HG03066 (cell line): ENCODE measurements at regions not wholly inside any gene's neighbourhood (a gene's known extent, or its start where the extent isn't known, plus 50 kb on each side); places are given as distances from the start of the nearest gene placed in this dataset.
A peak's percentile ranks its signal among the peaks of the same experiment; 100 is the strongest.

Experiments used
- ATAC-seq: cut with Tn5 transposase; IDR thresholded peaks from one replicate; pipeline ENCODE4 v1.9.1; 2021; ENCODE audit warnings: low read depth; ENCODE audit not compliant: unreplicated experiment

- ATAC-seq = no peak
These were observed 152.0 kb upstream of the HMCN1 start for GRCh38 chr1:185581961-185582725.

GRCh38 chr1:185581020-185581419, 153.2 kb upstream of the HMCN1 start:
- no peak for ATAC-seq

GRCh38 chr1:185578293-185578692, 155.9 kb upstream of the HMCN1 start:
- ATAC-seq = no peak

GRCh38 chr1:185574139-185574875, 159.9 kb upstream of the HMCN1 start:
- no peak for ATAC-seq

GRCh38 chr1:185573677-185574076, 160.5 kb upstream of the HMCN1 start:
- ATAC-seq = no peak

GRCh38 chr1:185573162-185573561, 161.0 kb upstream of the HMCN1 start:
- no peak for ATAC-seq

- no peak for ATAC-seq
These were observed 163.2 kb upstream of the HMCN1 start for GRCh38 chr1:185570962-185571361.

- no peak for ATAC-seq
These were observed 165.8 kb upstream of the HMCN1 start for GRCh38 chr1:185568155-185569123.

GRCh38 chr1:185567440-185567839, 166.8 kb upstream of the HMCN1 start:
- ATAC-seq = no peak

GRCh38 chr1:185566995-185567394, 167.2 kb upstream of the HMCN1 start:
- no peak for ATAC-seq

GRCh38 chr1:185565302-185565701, 168.9 kb upstream of the HMCN1 start:
- no peak for ATAC-seq

- ATAC-seq = no peak
These were observed 169.4 kb upstream of the HMCN1 start for GRCh38 chr1:185564816-185565215.

- no peak for ATAC-seq
These were observed 171.5 kb upstream of the HMCN1 start for GRCh38 chr1:185562461-185563359.

- no peak for ATAC-seq
These were observed 172.6 kb upstream of the HMCN1 start for GRCh38 chr1:185561629-185562028.

- ATAC-seq = no peak
These were observed 173.4 kb upstream of the HMCN1 start for GRCh38 chr1:185560760-185561159.

GRCh38 chr1:185559684-185560331, 174.4 kb upstream of the HMCN1 start:
- peak; percentile 97 for ATAC-seq

GRCh38 chr1:185559151-185559550, 175.0 kb upstream of the HMCN1 start:
- no peak for ATAC-seq

- no peak for ATAC-seq
These were observed 177.6 kb upstream of the HMCN1 start for GRCh38 chr1:185556561-185556960.

- no peak for ATAC-seq
These were observed 178.4 kb upstream of the HMCN1 start for GRCh38 chr1:185555743-185556142.
